ENCODE measurements at regions not wholly inside any gene's neighbourhood (a gene's known extent, or its start where the extent isn't known, plus 50 kb on each side); places are given as distances from the start of the nearest gene placed in this dataset.

DNA sequence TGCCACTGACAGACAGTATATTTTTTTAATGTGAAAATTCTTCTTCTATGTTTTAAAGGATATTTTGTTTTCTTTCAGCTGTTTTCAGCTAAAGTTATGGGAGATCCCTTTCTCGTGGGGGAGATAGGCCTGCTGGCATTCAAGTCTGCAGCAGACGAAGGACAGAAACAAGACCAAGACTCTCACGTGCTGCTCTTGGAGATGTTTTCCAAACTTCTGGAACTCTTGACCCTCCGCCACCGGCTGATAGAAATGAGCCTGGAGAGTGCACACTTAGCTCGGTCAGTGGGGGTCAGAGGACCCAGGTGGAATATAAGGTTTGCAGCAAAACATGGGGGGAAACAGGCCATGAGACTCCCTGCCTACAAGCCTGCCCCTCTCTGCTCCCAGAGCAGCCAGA is 120.5 kb downstream of the CD164 start:
- TF ChIP-seq, protein P1, sequence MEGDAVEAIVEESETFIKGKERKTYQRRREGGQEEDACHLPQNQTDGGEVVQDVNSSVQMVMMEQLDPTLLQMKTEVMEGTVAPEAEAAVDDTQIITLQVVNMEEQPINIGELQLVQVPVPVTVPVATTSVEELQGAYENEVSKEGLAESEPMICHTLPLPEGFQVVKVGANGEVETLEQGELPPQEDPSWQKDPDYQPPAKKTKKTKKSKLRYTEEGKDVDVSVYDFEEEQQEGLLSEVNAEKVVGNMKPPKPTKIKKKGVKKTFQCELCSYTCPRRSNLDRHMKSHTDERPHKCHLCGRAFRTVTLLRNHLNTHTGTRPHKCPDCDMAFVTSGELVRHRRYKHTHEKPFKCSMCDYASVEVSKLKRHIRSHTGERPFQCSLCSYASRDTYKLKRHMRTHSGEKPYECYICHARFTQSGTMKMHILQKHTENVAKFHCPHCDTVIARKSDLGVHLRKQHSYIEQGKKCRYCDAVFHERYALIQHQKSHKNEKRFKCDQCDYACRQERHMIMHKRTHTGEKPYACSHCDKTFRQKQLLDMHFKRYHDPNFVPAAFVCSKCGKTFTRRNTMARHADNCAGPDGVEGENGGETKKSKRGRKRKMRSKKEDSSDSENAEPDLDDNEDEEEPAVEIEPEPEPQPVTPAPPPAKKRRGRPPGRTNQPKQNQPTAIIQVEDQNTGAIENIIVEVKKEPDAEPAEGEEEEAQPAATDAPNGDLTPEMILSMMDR (IDR thresholded peaks at IDR 0.05; ENCODE audit: control extremely low read depth, extremely low read depth, low read depth, missing control alignments), result no peak
- CTCF ChIA-PET, result no interaction called here
- POLR2A ChIA-PET, result no interaction called here

DNA sequence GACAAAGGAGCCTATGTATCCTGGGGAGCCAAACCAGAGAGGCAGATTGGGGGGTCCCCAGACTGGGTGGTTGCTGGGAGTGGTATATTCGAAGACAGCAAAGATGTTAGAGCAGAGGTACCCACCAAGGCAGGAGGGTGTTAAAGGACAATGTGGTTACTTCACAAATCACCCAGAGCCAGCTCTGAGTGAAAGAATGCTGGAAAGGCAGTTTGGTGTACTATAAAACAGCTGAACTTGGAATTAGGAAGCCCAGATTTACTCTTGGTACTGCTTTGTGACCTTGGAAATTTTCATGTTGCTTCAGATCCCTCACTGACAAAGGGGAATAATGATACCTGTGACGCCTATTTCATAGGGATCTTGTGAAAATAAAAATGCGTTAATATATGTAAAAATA is 121.6 kb downstream of the CD164 start:
- no peak for DNase-seq (ENCODE audit: extremely low spot score)
- TF ChIP-seq, protein P1 (IDR thresholded peaks at IDR 0.05; ENCODE audit: control extremely low read depth, extremely low read depth, low read depth, missing control alignments), result no peak
- CTCF ChIA-PET, result no interaction called here
- POLR2A ChIA-PET, result no interaction called here

More for the DNA sequence above, 120.5 kb downstream of the CD164 start:
- DNase-seq (ENCODE audit: extremely low spot score), result no peak

DNA sequence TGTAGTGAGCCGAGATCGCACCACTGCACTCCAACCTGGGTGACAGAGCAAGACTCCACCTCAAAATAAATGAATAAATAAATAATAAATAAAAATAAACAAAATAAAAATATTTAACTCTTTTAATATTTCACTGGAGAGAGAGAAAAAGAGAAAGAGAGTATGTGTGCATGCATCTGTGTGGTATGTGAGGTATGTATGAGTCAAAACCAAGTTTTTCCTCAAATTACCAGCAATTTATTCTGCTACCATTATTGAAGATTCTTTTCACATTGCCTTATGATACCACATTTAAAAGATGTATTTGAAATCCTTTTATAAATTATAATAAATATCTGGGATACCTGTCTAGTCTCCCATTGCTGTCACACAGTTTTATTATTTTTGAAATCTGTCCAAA is 122.1 kb downstream of the CD164 start:
- TF ChIP-seq, protein P1 (IDR thresholded peaks at IDR 0.05; ENCODE audit: control extremely low read depth, extremely low read depth, low read depth, missing control alignments), result no peak
- DNase-seq (ENCODE audit: extremely low spot score), result no peak
- ChIA-PET CTCF (no interaction called here), POLR2A (no interaction called here)

DNA sequence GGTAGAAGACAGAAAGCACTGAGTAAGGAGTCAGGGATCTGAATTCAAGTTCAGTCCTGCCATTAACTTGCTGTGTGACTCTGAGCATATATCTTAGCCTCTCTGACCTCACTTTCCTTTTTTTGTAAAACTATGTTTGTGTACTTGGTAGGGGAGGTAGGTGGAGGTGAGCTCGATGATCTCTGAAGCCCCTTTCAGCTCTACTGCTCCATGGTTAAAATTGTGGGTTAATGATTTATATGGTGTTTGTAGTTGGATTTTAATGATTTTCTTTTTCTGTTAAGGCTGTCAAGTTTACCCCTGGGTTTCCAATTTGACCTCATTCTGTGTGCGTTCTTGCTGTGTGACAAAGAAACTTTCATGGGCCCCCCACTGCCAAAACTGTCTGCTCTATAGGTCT is 124.1 kb downstream of the CD164 start:
- CTCF ChIA-PET, result interaction anchor here (1.0 to 1.8 kb wide), 2 partner anchors 12 to 14 kb away, joined by 3 to 4 read pairs; no protein-coding TSS in a partner anchor
- TF ChIP-seq, protein P1 (IDR thresholded peaks at IDR 0.05; ENCODE audit: control extremely low read depth, extremely low read depth, low read depth, missing control alignments), result no peak
- no peak for DNase-seq (ENCODE audit: extremely low spot score)
- POLR2A ChIA-PET, result no interaction called here

DNA sequence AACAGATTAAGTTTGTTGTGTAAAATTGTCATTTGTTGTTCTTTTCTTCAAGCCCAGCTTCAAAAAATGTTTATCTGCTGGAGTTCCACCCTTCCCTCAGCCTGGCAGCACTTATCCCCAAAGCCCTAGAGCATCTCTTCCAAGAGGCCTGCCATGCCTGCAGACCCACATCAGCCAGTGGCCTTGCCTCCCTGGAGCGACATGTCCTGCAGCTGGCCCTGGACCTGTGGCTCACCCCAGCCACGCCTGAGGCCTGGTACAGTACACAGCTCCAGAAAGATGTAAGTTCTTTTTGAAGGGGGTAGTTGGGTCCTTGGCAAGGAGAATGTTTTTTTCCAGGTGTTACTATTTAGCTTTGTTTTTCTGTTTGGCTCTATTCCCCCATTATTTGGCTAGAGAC is 124.8 kb downstream of the CD164 start:
- ChIA-PET CTCF (interaction anchor here (1.0 to 1.8 kb wide), 2 partner anchors 12 to 14 kb away, joined by 3 to 4 read pairs; no protein-coding TSS in a partner anchor), POLR2A (no interaction called here)
- DNase-seq (ENCODE audit: extremely low spot score), result no peak
- TF ChIP-seq, protein P1 (IDR thresholded peaks at IDR 0.05; ENCODE audit: control extremely low read depth, extremely low read depth, low read depth, missing control alignments), result no peak

DNA sequence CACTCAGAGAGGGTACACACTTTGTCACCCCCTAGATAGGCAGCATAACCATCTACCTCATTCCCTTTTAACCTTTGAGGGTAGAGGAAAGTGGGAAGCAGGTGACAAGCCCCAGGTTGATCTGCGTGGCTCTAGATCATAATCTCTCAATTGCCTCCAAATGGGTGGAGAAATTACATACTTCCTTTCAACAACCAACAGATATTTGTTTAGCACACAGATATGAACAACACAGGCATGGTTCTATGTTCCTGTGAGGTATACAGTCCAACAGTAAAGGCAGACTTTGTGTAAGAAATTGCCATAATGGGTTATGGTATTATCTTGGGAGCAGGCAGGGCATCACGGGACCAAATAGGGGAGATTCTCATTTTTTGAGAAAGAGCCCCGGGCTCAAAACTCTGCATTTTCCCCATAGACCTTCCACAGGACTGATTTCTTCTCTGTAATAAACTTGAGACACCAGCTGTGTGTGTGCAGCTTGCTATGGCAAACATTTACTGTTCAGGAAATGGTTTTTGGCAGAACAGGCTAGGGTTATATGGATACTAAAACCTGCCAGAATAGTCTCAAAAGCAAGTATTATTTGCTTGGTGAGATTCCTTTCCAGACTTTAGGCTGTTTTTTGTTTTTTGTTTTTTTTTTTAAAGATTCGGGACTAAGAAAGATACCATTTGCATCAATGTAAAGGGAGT is 126.2 kb downstream of the CD164 start:
- TF ChIP-seq, protein P1 (IDR thresholded peaks at IDR 0.05; ENCODE audit: control extremely low read depth, extremely low read depth, low read depth, missing control alignments), result no peak
- ChIA-PET CTCF (interaction anchor here (0.7 to 1.4 kb wide), 2 partner anchors 14 kb away, joined by 3 to 4 read pairs; no protein-coding TSS in a partner anchor), POLR2A (no interaction called here)
- DNase-seq (ENCODE audit: extremely low spot score), result no peak

Measured in GM10248 (cell line).